ENCODE measurements at regions not wholly inside any gene's neighbourhood (a gene's known extent, or its start where the extent isn't known, plus 50 kb on each side); places are given as distances from the start of the nearest gene placed in this dataset.
A peak's percentile ranks its signal among the peaks of the same experiment; 100 is the strongest.

- DNase-seq (ENCODE audit: low spot score), result no peak
Observed at GRCh38 chr4:128355305-128355704, 67.7 kb upstream of the PGRMC2 start.

- DNase-seq (ENCODE audit: low spot score), result peak; percentile 79
Observed at GRCh38 chr4:128354205-128354821, 66.7 kb upstream of the PGRMC2 start.

GRCh38 chr4:128353791-128354190 is 66.2 kb upstream of the PGRMC2 start:
- DNase-seq (ENCODE audit: low spot score), result no peak

GRCh38 chr4:128351502-128351901 is 63.9 kb upstream of the PGRMC2 start:
- DNase-seq (ENCODE audit: low spot score), result no peak

DNA sequence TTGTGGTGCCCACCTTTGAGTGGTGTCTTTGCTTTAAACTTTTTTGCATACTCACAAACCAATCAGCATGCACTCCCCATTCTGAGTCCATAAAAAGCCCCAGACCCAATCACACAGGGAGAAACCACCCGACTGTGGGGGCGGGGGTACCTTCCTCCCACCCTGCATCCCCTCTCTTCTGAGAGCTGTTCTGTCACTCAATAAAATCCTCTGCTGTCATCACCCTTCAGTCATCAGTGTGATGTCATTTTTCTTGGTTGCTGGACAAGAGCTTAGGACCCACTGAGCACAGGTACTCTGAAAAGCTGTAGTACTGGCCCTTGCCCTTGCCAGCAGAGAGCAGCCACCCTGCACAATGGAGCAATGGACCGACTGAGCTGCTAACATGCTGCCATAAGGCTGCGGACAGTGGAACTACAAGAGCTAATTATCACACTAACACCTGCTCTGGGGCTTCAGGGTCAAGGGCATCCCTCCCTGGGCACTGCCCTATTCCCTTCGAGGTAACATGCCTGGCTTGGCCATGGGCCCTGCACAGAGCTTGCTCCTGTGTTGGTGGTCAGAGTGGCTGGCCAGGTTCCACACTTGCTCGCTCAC is 62.9 kb upstream of the PGRMC2 start:
- no peak for DNase-seq (ENCODE audit: low spot score)

- no peak for DNase-seq (ENCODE audit: low spot score)
Observed at GRCh38 chr4:128349921-128350320, 62.3 kb upstream of the PGRMC2 start.

- DNase-seq (ENCODE audit: low spot score), result peak; percentile 55
Observed at GRCh38 chr4:128347930-128348660, 60.5 kb upstream of the PGRMC2 start.

DNA sequence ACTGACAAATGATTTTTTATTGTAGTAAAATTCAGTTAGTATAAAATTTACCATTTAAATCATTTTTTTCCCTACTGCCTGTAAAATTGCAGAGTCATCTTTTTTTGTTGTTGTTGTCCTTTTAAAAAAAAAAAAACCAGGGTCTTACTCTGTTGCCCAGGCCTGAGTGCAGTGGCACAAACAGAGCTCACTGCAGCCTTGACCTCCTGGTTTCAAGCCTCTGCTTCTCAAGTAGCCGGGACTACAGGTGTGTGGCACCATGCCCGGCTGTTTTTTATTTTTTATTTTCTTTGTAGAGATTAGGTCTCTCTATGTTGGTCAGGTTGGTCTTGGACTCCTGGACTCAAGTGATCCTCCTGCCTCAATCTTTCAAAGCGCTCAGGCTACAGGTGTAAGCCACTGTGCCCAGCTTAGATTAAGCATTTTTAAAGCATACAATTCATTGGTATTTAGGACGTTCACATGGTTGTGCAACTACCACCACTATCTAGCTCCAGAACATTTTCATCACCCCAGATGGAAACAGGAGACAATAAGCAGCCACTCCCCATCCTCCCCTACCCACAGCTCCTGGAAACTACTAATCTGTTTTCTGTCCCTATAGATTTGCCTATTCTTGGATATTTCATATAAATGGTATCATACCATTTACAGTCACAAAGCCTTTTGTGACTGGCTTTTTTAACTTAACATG is 59.7 kb upstream of the PGRMC2 start:
- no peak for DNase-seq (ENCODE audit: low spot score)

DNA sequence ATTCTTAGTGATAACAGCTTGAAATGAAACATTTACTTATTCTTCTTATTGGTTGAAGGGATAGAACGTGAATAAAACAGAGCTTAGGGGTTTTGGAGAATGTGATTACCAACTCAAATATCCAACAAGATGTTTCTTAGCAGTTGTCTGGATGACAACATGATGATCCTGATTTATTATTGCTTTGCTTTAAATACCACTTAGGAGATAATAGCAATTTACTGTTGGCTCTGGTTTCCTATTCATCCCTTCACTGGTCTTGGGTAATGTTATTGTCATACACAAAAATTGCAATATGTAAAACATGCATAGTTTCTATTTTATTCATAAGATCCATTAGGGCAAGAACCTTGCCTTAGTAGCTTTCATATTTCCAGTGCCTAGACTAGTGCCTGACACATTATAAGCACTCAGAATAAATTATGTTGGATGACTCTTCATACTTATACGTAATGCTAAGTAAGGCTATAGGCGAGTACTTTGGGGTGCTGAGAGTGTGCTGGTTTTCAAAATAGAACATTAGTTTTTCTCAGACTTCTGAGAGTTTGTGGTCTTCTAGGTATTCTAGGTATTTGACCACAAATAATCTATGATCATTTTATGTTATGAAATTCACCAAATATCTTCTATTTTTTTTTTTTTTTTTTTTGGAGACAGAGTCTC is 58.6 kb upstream of the PGRMC2 start:
- DNase-seq (ENCODE audit: low spot score), result no peak

DNA sequence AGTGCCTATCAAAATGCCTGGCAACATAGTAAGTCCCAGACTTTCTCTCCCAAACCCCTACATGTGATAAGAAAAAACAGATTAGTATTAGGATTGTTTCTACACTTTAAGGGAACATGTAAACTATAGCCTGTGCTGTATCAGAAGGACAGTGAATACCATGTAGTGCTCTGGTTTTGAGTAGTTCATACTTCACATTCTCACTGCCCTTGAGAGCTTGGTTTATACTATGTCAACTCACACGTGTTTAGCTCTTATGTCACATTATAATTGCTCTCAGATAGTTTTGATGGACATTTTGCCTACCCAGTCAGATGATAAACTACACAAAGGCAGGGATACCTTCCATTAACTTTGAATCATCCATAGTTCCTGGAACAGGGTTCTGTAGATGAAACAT is 58.0 kb upstream of the PGRMC2 start:
- DNase-seq (ENCODE audit: low spot score), result no peak

GRCh38 chr4:128342762-128343161 is 55.1 kb upstream of the PGRMC2 start:
- no peak for DNase-seq (ENCODE audit: low spot score)

GRCh38 chr4:128341634-128342033 is 54.0 kb upstream of the PGRMC2 start:
- no peak for DNase-seq (ENCODE audit: low spot score)

- peak; percentile 86 for DNase-seq (ENCODE audit: low spot score)
Observed at GRCh38 chr4:128338634-128339355, 51.2 kb upstream of the PGRMC2 start.

GRCh38 chr4:128337863-128338262 is 50.2 kb upstream of the PGRMC2 start:
- no peak for DNase-seq (ENCODE audit: low spot score)
